ENCODE measurements at regions not wholly inside any gene's neighbourhood (a gene's known extent, or its start where the extent isn't known, plus 50 kb on each side); places are given as distances from the start of the nearest gene placed in this dataset.

DNA sequence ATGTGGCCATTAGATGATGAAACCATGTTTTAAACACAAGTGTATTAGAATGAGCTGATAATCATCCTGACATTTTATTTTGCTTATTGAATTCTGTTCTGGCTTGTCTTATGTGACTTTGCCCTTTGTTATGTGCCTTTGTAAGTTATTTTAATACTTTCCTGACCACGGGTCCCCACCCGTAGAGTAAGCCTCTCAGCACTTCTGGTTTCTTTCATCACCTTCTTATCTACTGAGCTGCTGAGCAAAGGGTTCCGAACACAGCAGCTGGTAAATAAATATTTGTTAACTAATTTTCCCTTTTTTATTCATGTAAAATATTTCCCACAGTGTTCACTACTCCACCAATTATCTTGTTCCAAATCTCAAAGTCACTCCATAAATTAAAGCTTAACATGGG is 1115.3 kb downstream of the SORCS3 start:
- no peak for TF ChIP-seq POLR2A (IDR thresholded peaks at IDR 0.05)
- TF ChIP-seq, protein P1, sequence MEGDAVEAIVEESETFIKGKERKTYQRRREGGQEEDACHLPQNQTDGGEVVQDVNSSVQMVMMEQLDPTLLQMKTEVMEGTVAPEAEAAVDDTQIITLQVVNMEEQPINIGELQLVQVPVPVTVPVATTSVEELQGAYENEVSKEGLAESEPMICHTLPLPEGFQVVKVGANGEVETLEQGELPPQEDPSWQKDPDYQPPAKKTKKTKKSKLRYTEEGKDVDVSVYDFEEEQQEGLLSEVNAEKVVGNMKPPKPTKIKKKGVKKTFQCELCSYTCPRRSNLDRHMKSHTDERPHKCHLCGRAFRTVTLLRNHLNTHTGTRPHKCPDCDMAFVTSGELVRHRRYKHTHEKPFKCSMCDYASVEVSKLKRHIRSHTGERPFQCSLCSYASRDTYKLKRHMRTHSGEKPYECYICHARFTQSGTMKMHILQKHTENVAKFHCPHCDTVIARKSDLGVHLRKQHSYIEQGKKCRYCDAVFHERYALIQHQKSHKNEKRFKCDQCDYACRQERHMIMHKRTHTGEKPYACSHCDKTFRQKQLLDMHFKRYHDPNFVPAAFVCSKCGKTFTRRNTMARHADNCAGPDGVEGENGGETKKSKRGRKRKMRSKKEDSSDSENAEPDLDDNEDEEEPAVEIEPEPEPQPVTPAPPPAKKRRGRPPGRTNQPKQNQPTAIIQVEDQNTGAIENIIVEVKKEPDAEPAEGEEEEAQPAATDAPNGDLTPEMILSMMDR (IDR thresholded peaks at IDR 0.05): no peak
- TF ChIP-seq EP300 (IDR thresholded peaks at IDR 0.05): no peak
